HG03280 (cell line): ENCODE measurements at regions not wholly inside any gene's neighbourhood (a gene's known extent, or its start where the extent isn't known, plus 50 kb on each side); places are given as distances from the start of the nearest gene placed in this dataset.

Experiments used
- ATAC-seq: cut with Tn5 transposase; IDR thresholded peaks from one replicate; pipeline ENCODE4 v1.9.1; 2021; ENCODE audit warnings: mild to moderate bottlenecking, moderate library complexity; ENCODE audit not compliant: unreplicated experiment

DNA sequence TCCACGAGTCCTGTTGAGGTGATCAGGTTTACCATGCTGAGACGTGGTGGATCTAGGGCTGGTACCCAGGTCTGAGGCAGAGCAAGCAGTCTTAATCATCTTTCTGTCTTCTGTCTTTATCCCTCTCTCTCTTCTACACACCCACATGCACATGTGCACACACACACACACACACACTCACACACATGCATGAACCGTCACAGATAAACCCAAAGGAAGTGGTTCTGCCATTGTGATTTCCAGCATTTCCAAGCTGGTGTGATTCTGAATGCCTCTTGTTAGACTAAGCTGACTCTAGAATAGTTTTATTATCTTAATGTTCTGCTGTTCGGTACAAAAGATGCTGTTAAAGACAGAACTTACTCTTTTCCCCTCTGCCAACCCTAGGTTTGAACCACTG lies 411.8 kb upstream of the SALL1 start:
- ATAC-seq, result no peak

DNA sequence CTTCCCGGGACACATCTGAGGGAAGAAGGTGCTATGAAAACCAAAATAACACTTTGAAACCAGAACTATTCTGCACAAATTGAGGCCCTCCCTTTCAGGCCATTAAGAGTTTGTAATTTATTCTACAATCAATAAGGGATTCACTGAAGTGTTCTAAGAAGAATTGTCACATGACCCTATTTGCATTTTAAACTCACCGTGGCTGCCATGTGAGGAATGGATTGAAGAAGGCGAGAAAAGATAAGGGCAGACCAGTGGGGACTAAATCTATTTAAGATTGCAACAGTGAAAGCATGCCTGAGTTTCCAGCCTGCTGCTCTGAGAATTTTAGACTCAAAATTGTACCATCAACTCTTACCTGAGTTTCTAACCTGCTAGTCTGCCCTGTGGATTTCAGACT lies 408.8 kb upstream of the SALL1 start:
- no peak for ATAC-seq

DNA sequence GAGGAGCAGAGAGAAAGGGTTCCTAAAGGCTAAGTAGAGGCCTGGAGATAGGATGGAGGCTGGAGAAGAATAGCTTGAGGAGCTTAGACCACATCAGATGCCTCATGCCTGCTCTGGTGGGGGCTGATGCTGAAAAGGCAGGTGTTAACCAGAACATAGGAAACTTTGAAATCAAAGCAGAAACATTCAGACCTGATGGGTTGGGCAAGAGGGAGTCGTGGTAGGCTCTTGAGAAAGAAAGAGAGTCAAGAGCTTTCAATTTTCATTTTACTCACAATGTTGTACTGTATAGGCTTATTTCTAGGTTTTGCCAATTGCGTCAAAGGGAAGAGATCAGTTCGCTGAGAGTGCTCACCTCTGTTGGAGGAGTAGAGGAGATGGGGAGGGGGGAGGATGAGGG lies 406.6 kb upstream of the SALL1 start:
- ATAC-seq, result no peak

DNA sequence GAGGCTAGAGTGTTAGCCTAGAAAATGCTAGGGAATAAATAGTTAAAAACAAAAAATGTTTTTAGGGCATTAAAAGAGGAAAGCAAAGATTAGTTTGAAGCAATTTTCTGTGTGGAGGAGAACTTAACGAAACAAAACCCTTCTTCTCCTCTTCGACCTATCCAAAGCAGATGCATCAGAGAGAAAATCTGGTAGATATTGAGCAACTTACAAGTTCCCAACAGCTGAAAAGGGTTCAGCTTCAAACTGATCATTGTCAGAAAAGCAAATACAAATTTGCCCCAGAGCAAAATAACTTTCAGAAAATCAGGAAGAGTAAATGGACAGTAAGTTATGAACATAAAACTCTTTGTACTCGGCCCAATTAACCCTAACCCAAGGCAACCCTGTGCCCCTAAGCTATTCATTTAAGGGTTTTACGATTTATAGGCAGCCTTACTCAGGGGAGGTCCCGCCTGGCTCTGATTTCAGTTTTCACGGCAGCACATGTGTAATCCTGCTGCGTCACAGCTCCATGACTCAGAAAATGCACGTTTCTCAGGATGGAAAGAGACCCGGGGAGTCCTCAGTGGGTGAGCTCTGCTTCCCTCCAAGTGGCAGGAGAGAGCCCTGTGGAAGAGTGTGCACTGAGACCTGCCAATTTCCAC lies 405.7 kb upstream of the SALL1 start:
- no peak for ATAC-seq

GRCh38 chr16:51553910-51554309 lies 402.8 kb upstream of the SALL1 start:
- ATAC-seq, result no peak

DNA sequence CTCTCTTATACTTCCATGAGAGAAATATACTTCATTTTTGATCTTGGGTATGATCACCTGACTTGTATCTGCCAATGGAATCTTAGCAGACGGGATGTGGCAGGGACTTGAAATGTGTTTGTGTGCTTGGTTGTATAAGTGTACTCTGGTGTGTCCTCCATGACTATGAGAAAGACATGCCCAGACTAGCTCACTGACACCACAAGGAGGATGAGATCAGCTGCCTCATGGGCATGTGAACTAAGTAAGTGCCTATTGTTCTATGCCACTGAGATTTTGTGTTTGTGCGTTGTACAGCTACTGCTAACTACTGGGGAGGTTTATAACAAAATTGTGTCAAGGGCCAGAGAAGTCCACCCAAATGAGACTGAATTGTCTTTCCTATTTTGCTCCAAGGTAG lies 402.2 kb upstream of the SALL1 start:
- ATAC-seq, result no peak

DNA sequence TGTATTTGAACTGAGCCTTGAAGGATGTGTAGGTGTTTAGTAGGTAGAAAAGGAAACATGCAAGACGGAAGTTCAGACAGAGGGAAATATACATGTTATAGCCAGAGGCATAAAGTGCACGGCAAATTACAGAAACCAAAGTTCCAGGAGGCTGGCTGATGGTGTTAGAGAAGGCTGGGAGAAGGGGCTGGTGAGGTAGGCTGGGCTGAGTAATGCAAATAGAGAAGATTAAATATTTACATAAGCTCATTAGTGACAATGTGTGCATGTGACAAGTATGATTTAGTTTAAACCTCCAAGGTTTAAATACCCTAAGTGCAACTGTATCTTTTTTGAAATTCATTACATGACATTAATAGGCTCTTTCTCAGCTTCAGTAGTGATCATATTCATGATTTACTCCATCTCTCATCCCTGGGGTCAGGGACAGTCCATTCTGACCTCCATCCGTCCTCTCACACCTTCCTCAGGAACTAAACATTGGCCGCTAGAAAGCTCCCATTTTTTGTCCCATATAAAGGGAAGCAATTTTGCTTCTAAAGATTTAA lies 399.8 kb upstream of the SALL1 start:
- no peak for ATAC-seq

- ATAC-seq, result no peak
Measured at GRCh38 chr16:51549836-51550235, 398.8 kb upstream of the SALL1 start.

- ATAC-seq, result no peak
Measured at GRCh38 chr16:51545951-51546350, 394.9 kb upstream of the SALL1 start.

GRCh38 chr16:51544851-51545467 lies 393.9 kb upstream of the SALL1 start:
- no peak for ATAC-seq

DNA sequence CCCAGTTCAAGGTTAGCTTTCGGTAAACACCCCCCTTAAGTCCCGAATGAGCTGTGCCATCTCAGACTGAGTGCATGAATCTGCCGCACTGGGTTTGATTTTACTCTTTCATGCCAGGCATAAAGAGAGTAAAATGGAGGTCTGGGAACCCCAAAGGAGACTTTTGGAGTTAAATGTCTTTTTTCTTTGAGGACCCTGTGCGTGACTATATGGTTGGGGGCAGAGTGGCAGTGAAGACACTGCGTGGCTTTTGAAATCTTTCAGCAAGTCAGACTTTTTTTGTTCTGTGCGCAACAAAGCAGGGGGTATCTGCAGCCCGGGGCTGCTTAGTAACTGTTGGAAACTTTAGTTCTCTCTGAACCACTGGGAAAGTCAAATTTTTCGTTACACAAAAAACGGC lies 392.9 kb upstream of the SALL1 start:
- no peak for ATAC-seq

DNA sequence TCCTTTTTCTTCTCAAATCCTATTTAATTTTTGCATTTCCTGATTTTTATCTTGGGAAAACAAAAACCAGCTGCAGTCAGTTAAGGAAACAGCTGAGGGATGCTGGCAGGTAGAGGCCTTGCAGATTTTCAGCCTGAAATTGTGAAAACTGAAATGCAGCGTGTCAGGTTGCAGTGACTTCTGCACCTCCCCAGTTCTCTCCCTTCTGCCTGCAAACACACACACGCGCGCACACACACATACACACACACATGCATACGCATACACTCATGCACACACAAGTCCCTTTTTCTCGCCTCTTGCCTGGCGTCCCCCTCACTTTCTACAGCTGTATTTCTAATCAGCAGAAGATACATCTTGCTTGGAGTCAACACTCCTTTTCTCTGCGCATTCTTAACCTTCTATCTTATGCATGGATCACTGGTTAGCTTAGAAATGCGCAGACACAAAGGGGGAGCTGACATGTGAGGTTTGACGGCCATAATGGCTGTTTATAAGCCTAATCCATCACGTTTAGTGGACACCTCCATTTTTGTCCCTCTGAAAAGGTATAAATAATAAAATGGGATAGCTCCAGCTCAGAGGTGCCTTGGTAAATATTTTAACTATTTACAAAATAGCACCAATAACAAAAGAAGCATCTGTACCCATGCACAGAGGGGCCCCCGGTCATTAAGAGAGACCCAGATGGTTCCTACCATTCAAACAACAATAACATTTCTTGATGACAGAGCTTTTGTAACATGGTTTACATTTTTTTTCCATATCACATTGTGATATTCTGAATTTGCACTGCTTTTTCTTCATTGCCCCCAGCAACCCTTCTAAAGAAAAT lies 392.1 kb upstream of the SALL1 start:
- no peak for ATAC-seq

DNA sequence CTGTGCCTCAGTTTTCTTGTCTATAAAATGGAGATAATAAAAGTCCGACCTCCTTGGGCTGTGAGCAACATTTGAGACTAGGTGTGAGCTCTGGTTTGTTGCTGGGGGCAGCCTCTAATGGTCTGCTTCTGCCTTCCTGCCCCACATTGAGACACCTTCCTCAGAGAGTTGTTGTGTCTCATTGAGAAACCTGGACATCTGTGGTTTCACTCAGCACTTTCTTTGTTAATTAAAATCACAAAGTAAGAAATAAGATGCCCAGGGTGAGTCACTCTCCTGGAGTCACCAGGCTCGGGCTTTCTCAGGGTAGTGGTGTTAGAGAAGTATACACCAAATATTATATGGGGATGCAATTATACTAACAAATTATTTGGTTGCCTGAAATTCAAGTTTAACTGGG lies 389.2 kb upstream of the SALL1 start:
- ATAC-seq, result no peak

GRCh38 chr16:51538707-51539498 lies 387.8 kb upstream of the SALL1 start:
- no peak for ATAC-seq

DNA sequence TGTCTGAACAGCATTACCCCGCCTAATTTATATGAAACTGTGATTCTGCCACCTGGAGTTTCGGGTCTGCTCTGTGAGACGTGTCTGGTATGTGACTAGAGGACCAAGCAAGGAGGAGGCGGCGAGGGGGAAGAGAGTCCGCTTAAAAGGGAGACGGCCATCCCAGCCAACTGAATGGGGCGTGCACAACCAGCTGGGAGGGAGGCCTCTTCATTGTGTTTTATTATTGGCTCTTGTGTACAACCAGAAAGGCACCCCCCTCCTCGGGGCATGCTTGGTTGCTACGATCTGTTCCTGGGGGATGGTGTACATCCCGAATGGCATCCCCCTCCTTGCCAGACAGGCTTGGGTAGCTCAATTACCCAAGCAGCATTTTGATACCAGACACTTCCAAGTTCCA lies 384.5 kb upstream of the SALL1 start:
- ATAC-seq, result no peak

- ATAC-seq, result no peak
Measured at GRCh38 chr16:51532551-51532950, 381.5 kb upstream of the SALL1 start.

- ATAC-seq, result no peak
Measured at GRCh38 chr16:51531271-51531670, 380.2 kb upstream of the SALL1 start.

GRCh38 chr16:51527349-51527748 lies 376.3 kb upstream of the SALL1 start:
- ATAC-seq, result no peak

DNA sequence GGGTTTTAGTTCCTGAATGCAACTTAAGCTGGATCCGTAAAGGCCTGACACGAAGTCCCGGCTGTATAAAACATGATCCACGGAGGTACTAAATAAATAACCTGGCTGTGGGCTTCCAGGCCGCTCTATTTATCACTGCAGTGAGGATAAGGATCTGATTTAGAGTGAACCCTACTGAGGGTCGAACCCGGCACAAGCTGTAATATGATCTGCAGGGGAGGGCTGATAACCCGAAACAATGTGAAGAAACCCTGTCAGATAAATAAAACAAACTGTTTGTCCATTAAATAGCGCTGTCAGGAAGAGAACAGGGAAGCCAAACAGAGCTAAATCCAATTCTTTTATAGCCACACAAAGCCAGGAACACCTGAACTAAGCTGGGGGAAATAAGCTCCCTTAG lies 375.6 kb upstream of the SALL1 start:
- no peak for ATAC-seq

DNA sequence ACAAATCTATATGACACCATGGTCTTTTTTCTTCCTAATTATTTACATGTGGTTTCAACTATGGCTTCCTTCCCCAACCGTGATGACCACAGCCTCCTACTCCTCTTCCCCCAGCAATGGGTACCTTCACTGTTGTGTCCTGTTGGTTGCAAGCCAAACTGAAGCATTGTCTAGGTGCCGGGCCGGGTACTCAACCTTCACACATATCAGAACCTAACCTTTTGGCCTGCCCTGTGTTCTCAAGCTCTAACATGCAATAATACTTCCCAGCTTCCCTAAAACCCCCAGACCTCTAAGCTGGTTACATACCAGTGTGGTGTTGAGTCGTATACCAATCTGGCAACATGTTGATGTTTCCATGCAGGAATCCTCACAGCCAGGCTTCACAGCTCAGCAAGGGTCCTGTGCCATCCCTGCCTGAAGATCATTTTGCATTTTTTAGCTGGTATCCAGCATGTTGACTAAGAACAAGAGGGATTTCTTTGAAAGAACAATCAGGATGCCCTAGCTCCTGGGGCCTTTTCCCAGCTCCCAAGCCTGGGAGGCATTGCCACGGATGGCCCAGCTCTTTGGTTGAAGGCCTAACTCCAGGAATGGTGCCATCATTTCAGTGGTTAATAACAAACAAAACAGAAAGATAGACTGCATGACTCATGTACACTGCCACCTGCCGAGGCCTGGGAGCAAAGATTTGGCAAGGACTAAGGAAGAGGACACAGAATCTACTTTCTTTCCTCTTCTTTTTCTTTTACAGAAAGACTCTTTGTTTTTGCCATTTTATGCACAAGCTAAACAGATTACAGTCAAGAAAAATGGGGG lies 373.7 kb upstream of the SALL1 start:
- no peak for ATAC-seq
